Lower leg skin (tissue), 3 donors: ENCODE measurements at regions not wholly inside any gene's neighbourhood (a gene's known extent, or its start where the extent isn't known, plus 50 kb on each side); places are given as distances from the start of the nearest gene placed in this dataset.

Source experiments
- CTCF ChIP-seq, 3 donors: fragments of 450-650 bp; IDR thresholded peaks; one replicate each; pipeline ENCODE4 v1.5.1; 2016; ENCODE audit warnings: antibody characterized with exemption in 3 of 3, mild to moderate bottlenecking in 3 of 3, moderate library complexity in 2 of 3
- POLR2A ChIP-seq, 2 donors: fragments of 450-650 bp; IDR thresholded peaks; one replicate each; pipeline ENCODE4 v1.6.1; 2016 to 2017; ENCODE audit warnings: antibody characterized with exemption in 2 of 2, mild to moderate bottlenecking in 1 of 2, moderate library complexity in 1 of 2

- no peak for TF ChIP-seq POLR2A (IDR thresholded peaks at IDR 0.05)
- no peak for TF ChIP-seq CTCF (IDR thresholded peaks at IDR 0.05)
Measured at GRCh38 chr6:94511502-94512088, 1065.7 kb upstream of the MANEA start.
